ENCODE measurements at regions not wholly inside any gene's neighbourhood (a gene's known extent, or its start where the extent isn't known, plus 50 kb on each side); places are given as distances from the start of the nearest gene placed in this dataset.

GRCh38 chr7:94740509-94740908 lies 84.6 kb upstream of the SGCE start:
- Histone ChIP-seq H3K9ac (no peak overlapping the region), H3K36me3 (replicated peaks in 1 of 2; ENCODE audit: control insufficient read depth in 1 of 2, insufficient read depth in 2 of 2, low read length in 1 of 2) (no peaks in the 10 kb centered on the region), H4K20me1 (ENCODE audit: insufficient read depth) (no peaks in the 10 kb centered on the region), H3K27ac (ENCODE audit: low read depth in 2 of 2, low read length in 1 of 2) (no peak overlapping the region), H3F3A (replicated peaks; ENCODE audit: insufficient read depth) (no peaks in the 10 kb centered on the region), H2AFZ (ENCODE audit: low read depth) (no peak overlapping the region), H3K4me1 (ENCODE audit: control insufficient read depth in 1 of 2, insufficient read depth in 2 of 2, low read depth in 1 of 2, low read length in 1 of 2) (no peaks in the 10 kb centered on the region), H3K27me3 (ENCODE audit: insufficient read depth) (no peaks in the 10 kb centered on the region; the same call in 1 of the 2 replicates), H3K9me3 (no peaks in the 10 kb centered on the region), H3K4me3 (ENCODE audit: low read depth in 2 of 2, low read length in 1 of 2) (no peak overlapping the region), H3K9me2 (no peaks in the 10 kb centered on the region), H3K4me2 (no peak overlapping the region), H3K79me2 (ENCODE audit: insufficient read depth) (no peaks in the 10 kb centered on the region)
- DNase-seq: no peak
- no peak for TF ChIP-seq EP300 (IDR thresholded peaks at IDR 0.05; ENCODE audit: borderline replicate concordance in 1 of 2, low read depth in 1 of 2, low read length in 1 of 2)
- TF ChIP-seq EZH2phosphoT487 (IDR thresholded peaks at IDR 0.05; ENCODE audit: borderline replicate concordance, low read depth): no peak
- TF ChIP-seq, protein P1, sequence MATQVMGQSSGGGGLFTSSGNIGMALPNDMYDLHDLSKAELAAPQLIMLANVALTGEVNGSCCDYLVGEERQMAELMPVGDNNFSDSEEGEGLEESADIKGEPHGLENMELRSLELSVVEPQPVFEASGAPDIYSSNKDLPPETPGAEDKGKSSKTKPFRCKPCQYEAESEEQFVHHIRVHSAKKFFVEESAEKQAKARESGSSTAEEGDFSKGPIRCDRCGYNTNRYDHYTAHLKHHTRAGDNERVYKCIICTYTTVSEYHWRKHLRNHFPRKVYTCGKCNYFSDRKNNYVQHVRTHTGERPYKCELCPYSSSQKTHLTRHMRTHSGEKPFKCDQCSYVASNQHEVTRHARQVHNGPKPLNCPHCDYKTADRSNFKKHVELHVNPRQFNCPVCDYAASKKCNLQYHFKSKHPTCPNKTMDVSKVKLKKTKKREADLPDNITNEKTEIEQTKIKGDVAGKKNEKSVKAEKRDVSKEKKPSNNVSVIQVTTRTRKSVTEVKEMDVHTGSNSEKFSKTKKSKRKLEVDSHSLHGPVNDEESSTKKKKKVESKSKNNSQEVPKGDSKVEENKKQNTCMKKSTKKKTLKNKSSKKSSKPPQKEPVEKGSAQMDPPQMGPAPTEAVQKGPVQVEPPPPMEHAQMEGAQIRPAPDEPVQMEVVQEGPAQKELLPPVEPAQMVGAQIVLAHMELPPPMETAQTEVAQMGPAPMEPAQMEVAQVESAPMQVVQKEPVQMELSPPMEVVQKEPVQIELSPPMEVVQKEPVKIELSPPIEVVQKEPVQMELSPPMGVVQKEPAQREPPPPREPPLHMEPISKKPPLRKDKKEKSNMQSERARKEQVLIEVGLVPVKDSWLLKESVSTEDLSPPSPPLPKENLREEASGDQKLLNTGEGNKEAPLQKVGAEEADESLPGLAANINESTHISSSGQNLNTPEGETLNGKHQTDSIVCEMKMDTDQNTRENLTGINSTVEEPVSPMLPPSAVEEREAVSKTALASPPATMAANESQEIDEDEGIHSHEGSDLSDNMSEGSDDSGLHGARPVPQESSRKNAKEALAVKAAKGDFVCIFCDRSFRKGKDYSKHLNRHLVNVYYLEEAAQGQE (IDR thresholded peaks at IDR 0.05; ENCODE audit: low read depth, low read length): no peak
- no peak for TF ChIP-seq CHD2 (IDR thresholded peaks at IDR 0.05; ENCODE audit: low read length, partially characterized antibody)
- no peak for TF ChIP-seq PBX3 (IDR thresholded peaks at IDR 0.05)
- TF ChIP-seq YY1 (IDR thresholded peaks at IDR 0.05; ENCODE audit: low read depth): no peak
- no peak for TF ChIP-seq NFIC (IDR thresholded peaks at IDR 0.05; ENCODE audit: borderline replicate concordance)
- TF ChIP-seq MAX (IDR thresholded peaks at IDR 0.05; ENCODE audit: low read depth): no peak
- no peak for TF ChIP-seq ELF1 (IDR thresholded peaks at IDR 0.05)
- TF ChIP-seq JUND (IDR thresholded peaks at IDR 0.05): no peak
- TF ChIP-seq, protein P2, sequence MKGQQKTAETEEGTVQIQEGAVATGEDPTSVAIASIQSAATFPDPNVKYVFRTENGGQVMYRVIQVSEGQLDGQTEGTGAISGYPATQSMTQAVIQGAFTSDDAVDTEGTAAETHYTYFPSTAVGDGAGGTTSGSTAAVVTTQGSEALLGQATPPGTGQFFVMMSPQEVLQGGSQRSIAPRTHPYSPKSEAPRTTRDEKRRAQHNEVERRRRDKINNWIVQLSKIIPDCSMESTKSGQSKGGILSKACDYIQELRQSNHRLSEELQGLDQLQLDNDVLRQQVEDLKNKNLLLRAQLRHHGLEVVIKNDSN (IDR thresholded peaks at IDR 0.05; ENCODE audit: borderline replicate concordance, low read depth): no peak
- no peak for TF ChIP-seq MXI1 (IDR thresholded peaks at IDR 0.05; ENCODE audit: low read depth, low read length)
- TF ChIP-seq FOSL2 (IDR thresholded peaks at IDR 0.05; ENCODE audit: borderline replicate concordance, low read depth): no peak
- TF ChIP-seq RXRA (IDR thresholded peaks at IDR 0.05; ENCODE audit: borderline replicate concordance, low read depth): no peak
- TF ChIP-seq FOXJ3 (CRISPR knock-in tag; IDR thresholded peaks at IDR 0.05): no peak
- TF ChIP-seq GATA2 (CRISPR knock-in tag; IDR thresholded peaks at IDR 0.05): no peak
- TF ChIP-seq, protein P3, sequence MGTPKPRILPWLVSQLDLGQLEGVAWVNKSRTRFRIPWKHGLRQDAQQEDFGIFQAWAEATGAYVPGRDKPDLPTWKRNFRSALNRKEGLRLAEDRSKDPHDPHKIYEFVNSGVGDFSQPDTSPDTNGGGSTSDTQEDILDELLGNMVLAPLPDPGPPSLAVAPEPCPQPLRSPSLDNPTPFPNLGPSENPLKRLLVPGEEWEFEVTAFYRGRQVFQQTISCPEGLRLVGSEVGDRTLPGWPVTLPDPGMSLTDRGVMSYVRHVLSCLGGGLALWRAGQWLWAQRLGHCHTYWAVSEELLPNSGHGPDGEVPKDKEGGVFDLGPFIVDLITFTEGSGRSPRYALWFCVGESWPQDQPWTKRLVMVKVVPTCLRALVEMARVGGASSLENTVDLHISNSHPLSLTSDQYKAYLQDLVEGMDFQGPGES (IDR thresholded peaks at IDR 0.05; ENCODE audit: low read depth, low read length): no peak
- no peak for TF ChIP-seq POLR2AphosphoS5 (IDR thresholded peaks at IDR 0.05; ENCODE audit: low read depth, low read length)
- no peak for TF ChIP-seq MEF2A (IDR thresholded peaks at IDR 0.05; ENCODE audit: borderline replicate concordance, low read depth)
- CTCF ChIA-PET: no interaction called here
- POLR2A ChIA-PET: no interaction called here
